ENCODE measurements at regions not wholly inside any gene's neighbourhood (a gene's known extent, or its start where the extent isn't known, plus 50 kb on each side); places are given as distances from the start of the nearest gene placed in this dataset.

GRCh38 chr12:108438667-108439066 lies 76.4 kb upstream of the FICD start:
- no peaks in the 10 kb centered on the region for H3K79me2 ChIP-seq (ENCODE audit: insufficient read depth, low read depth, low read length)
- no peak for DNase-seq (ENCODE audit: low spot score)
- ChIA-PET POLR2A (no interaction called here), CTCF (ENCODE audit: unreplicated experiment) (no interaction called here)
- BruUV-seq (replicated peaks), result no TSS peak
- no peak overlapping the region for H3K4me2 ChIP-seq (ENCODE audit: low read length)
- no peaks in the 10 kb centered on the region for H3K36me3 ChIP-seq (ENCODE audit: insufficient read depth, low read length)
- no peaks in the 10 kb centered on the region for H3K4me1 ChIP-seq (ENCODE audit: insufficient read depth, low read length, poor library complexity, severe bottlenecking)
- TF ChIP-seq EZH2phosphoT487 (IDR thresholded peaks at IDR 0.05; ENCODE audit: borderline replicate concordance, low read depth, low read length) (no peak), CTCF (conservative IDR thresholded peaks at IDR 0.05; ENCODE audit: low read length) (no peak)
- H3K9me2 ChIP-seq (ENCODE audit: insufficient read depth, low read length), result no peaks in the 10 kb centered on the region
- intact Hi-C loops (cut with micrococcal nuclease; ENCODE audit: unreplicated experiment), result no loop called here
- H3K4me3 ChIP-seq (ENCODE audit: low read depth, low read length, poor library complexity, severe bottlenecking), result no peak overlapping the region
- no peaks in the 10 kb centered on the region for H3K9me3 ChIP-seq (ENCODE audit: low read length)
- no peak overlapping the region for H3K27ac ChIP-seq (ENCODE audit: low read depth, low read length, poor library complexity, severe bottlenecking)
- no peak overlapping the region for H2AFZ ChIP-seq (ENCODE audit: low read length)
- no peaks in the 10 kb centered on the region for H4K20me1 ChIP-seq (ENCODE audit: insufficient read depth, low read length)

GRCh38 chr12:108432423-108433121 lies 82.5 kb upstream of the FICD start:
- Histone ChIP-seq H3K9me2 (ENCODE audit: insufficient read depth, low read length) (no peaks in the 10 kb centered on the region), H4K20me1 (ENCODE audit: insufficient read depth, low read length) (no peaks in the 10 kb centered on the region), H3K4me3 (ENCODE audit: low read depth, low read length, poor library complexity, severe bottlenecking) (no peak overlapping the region), H3K4me2 (ENCODE audit: low read length) (no peak overlapping the region), H3K9me3 (ENCODE audit: low read length) (no peaks in the 10 kb centered on the region), H3K79me2 (ENCODE audit: insufficient read depth, low read depth, low read length) (no peaks in the 10 kb centered on the region), H3K27ac (ENCODE audit: low read depth, low read length, poor library complexity, severe bottlenecking) (no peak overlapping the region), H3K36me3 (ENCODE audit: insufficient read depth, low read length) (no peaks in the 10 kb centered on the region), H2AFZ (ENCODE audit: low read length) (no peak overlapping the region), H3K4me1 (ENCODE audit: insufficient read depth, low read length, poor library complexity, severe bottlenecking) (no peaks in the 10 kb centered on the region)
- intact Hi-C loops (cut with micrococcal nuclease; ENCODE audit: unreplicated experiment), result no loop called here
- no TSS peak for BruUV-seq (replicated peaks)
- CTCF ChIA-PET (ENCODE audit: unreplicated experiment), result no interaction called here
- DNase-seq (ENCODE audit: low spot score), result no peak
- no peak for TF ChIP-seq EZH2phosphoT487 (IDR thresholded peaks at IDR 0.05; ENCODE audit: borderline replicate concordance, low read depth, low read length)
- POLR2A ChIA-PET, result interaction anchor here (0.6 kb wide), 1 partner anchor 1824 kb away, joined by 3 read pairs; no protein-coding TSS in a partner anchor

- TF ChIP-seq EZH2phosphoT487 (IDR thresholded peaks at IDR 0.05; ENCODE audit: borderline replicate concordance, low read depth, low read length) (no peak), CTCF (conservative IDR thresholded peaks at IDR 0.05; ENCODE audit: low read length) (no peak)
- H3K9me3 ChIP-seq (ENCODE audit: low read length), result no peaks in the 10 kb centered on the region
- ChIA-PET POLR2A (no interaction called here), CTCF (ENCODE audit: unreplicated experiment) (no interaction called here)
- no peak overlapping the region for H2AFZ ChIP-seq (ENCODE audit: low read length)
- BruUV-seq (replicated peaks), result no TSS peak
- no peaks in the 10 kb centered on the region for H3K36me3 ChIP-seq (ENCODE audit: insufficient read depth, low read length)
- no peak overlapping the region for H3K4me2 ChIP-seq (ENCODE audit: low read length)
- H3K9me2 ChIP-seq (ENCODE audit: insufficient read depth, low read length), result no peaks in the 10 kb centered on the region
- H4K20me1 ChIP-seq (ENCODE audit: insufficient read depth, low read length), result no peaks in the 10 kb centered on the region
- no peaks in the 10 kb centered on the region for H3K79me2 ChIP-seq (ENCODE audit: insufficient read depth, low read depth, low read length)
- no peak overlapping the region for H3K27ac ChIP-seq (ENCODE audit: low read depth, low read length, poor library complexity, severe bottlenecking)
- no peak for DNase-seq (ENCODE audit: low spot score)
- H3K4me1 ChIP-seq (ENCODE audit: insufficient read depth, low read length, poor library complexity, severe bottlenecking), result no peaks in the 10 kb centered on the region
- H3K4me3 ChIP-seq (ENCODE audit: low read depth, low read length, poor library complexity, severe bottlenecking), result no peak overlapping the region
- intact Hi-C loops (cut with micrococcal nuclease; ENCODE audit: unreplicated experiment), result no loop called here
Measured at GRCh38 chr12:108430926-108431325, 84.2 kb upstream of the FICD start.
